HG03565 (cell line): ENCODE measurements at regions not wholly inside any gene's neighbourhood (a gene's known extent, or its start where the extent isn't known, plus 50 kb on each side); places are given as distances from the start of the nearest gene placed in this dataset.

Source experiments
- ATAC-seq: cut with Tn5 transposase; IDR thresholded peaks from one replicate; pipeline ENCODE4 v1.9.1; 2021; ENCODE audit warnings: mild to moderate bottlenecking, moderate library complexity; ENCODE audit not compliant: unreplicated experiment

GRCh38 chr5:171625646-171626045 is 160.0 kb upstream of the SMIM23 start:
- no peak for ATAC-seq

DNA sequence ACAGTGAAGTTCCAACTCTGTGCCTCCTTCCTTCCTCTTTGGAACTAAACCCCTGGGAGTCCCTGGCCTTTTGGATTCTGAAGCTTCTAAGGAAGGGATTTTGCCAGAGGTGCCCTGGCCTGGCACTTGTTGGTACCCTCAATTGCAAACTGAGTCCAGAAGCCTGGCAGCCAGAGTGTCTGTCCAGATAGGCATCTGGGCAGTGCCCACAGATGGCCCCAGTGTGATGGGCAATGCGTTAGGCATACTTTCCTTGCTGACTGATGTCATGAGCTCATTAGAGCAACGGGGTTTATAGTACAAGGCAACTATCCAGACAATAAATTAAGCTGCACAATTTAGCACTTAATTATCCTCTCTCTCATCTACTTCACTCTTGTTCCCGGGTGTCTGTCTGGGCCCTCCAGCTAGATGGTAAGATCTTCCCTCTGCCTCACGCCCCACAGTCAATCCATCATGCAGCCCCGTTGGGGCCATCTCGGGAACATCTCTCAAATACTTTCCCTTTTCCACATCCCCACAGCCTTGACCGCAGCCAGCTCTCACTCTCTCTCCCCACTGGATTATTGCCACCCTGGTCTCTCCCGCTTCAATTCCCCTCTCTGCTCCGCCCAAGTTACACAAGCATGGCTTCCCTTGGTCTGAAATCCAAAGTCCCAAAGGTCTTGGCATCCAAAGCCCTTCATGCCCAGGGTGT is 157.5 kb upstream of the SMIM23 start:
- ATAC-seq: no peak

DNA sequence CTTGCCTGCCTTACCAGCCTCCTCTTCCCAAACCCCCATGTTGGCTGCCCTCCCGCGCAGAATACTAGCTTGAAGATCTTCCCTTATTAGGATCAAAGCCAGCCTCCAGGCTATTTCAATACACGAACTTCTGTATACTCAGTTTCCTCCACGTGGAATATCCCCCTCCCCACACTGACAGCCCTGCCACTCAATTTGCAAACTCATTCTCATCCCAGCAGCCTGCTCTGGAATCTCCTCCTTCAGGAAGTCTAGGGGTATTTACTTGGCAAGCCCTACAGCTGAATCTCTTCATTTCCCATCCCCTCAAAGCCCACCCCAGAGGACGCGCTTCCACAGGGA is 157.0 kb upstream of the SMIM23 start:
- ATAC-seq: no peak

DNA sequence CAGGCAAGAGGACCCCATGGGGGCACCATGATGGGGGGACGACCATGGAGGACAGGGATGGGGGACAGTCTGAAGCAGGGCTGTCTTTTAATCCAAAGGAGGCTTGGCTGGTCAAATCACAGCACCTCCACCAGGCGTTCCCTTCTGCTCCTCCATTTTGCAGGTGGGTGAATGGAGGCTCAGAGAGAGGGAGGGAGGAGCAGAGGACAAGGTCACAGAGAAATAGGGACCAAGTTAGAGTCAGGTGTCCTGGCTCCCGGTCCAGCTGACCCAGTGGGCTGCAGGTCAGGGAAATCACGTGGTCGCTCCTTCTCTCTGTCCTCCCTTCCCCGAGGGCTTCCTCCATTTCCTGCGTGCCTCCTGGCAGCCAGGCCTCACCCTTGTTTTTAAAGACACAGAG is 156.4 kb upstream of the SMIM23 start:
- no peak for ATAC-seq

DNA sequence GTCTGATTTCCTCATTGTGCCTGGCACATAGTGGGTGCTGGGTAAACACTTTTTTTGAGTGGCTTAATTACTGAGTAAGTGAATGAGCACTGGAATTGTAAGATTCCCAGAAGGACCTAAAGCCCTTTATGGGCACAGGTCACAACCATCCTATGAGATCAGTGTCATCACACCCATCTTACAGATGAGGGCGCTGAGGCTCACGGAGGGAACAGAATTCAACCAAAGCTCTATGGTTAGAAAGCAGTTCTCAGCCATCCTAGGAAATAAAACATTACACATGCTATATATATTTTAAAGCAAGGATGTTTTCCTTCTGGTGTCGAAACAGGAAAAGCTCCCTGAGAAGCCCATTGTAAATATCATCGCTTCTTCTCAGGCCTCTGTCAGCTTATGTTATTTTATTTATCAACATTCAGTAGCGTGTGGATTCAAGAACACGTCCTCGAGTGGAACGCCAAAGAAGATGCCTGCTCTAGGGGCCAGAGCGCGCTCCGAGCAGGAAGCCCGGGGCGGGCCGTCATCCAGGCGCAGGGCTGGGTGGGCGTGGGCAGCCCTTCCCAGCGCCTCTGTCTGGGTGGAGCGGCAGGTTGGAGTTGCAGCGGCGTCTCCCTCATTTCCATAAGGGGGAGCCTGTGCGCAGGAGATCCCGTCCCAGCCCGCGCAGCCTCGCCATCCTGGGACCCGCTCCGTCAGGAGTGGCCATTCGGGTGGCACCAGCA is 155.8 kb upstream of the SMIM23 start:
- no peak for ATAC-seq

DNA sequence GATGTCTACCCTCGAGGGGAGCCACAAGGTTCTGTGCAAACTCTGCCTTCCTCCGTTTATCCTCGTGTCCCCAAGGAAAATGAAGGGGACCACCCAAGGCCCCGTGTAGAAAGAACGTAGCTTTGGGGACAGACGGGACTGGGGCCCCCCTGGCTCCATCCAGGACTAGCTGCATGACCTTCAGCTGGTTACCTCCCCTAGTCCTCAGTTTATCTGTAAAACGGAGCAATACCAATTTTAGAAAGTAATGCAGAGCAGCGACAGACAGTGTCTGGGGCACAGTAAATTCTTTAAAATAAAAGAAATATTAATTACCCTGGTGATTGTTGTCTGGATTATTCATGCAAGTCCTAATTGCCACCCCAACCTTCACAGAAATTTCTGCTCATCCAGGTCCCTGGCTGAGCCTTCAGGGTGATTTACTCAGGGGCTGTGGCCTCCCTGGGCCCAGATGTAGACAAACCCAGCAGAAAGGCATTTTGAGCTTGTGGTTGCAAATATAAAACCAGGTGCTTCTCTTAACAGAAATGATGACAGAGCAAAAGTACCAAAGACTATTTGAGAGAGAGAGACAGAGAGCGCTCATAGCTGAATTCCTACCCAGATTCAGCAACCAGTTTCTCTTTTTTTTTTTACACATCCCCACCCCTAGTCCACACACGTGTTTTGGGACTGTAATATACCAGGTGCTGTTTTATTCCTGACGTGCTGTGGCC is 155.1 kb upstream of the SMIM23 start:
- ATAC-seq: no peak

GRCh38 chr5:171632616-171633015 is 153.0 kb upstream of the SMIM23 start:
- no peak for ATAC-seq

- peak; percentile 63 for ATAC-seq
Observed at GRCh38 chr5:171633776-171634470, 151.7 kb upstream of the SMIM23 start.

DNA sequence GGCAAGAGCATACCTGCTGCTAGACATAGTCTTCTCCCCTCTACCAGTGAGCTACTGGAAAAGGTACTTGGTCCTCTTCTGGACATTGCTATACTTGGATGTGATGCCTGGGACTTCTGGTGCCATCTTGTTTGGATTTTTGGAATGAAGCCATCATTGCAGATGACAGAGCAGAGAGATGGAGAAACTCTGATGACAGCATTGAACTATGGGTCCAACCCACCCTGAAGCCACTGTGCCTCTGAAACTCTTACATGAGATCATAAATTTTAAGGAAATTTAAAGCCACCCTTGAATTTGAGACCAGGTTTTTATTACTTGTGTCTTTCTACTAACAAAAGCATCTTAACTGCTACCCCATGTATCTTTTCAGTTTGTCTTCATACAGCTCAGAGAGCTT is 151.1 kb upstream of the SMIM23 start:
- no peak for ATAC-seq

- no peak for ATAC-seq
Observed at GRCh38 chr5:171635028-171635427, 150.6 kb upstream of the SMIM23 start.

- no peak for ATAC-seq
Observed at GRCh38 chr5:171635561-171636245, 149.9 kb upstream of the SMIM23 start.

GRCh38 chr5:171637811-171638210 is 147.8 kb upstream of the SMIM23 start:
- ATAC-seq: no peak

- ATAC-seq: no peak
Observed at GRCh38 chr5:171639205-171639621, 146.4 kb upstream of the SMIM23 start.

DNA sequence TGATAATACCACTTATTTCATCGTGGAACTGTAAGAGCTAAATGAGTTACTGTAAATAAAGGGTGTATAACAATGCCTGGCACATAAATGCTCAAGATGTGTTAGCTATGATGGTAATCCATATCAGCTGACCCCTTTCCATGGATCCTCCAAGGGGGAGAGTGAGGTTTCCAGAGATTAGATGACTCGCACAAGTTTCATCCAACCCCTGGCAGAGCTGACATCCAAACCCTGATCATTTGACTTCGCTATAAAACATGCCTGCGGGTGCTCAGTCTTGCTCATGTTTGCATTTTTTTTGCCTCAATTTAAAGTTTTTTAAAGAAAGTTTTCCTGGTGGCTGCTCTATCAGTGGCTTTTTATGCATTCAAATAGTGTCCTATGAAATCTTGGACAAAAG is 145.7 kb upstream of the SMIM23 start:
- no peak for ATAC-seq

DNA sequence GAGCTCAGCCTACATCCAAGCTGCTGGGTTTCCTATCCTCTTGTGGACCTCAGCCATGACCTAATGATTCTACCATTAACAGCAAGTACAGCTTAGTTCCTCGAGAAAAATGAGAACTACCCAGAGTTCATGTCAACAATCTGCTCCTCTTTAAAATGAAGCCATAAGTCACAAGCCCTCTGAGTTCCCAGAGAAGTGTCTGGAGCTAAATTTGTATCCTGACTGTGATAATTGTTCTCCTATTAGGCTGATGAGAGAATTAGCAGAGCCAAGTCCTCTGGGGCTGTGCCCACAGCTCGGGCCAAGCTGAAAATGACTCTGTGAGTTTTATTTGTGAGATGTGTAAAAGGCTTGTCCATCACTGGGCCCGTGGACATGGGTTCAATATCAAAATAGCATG is 145.1 kb upstream of the SMIM23 start:
- ATAC-seq: no peak

DNA sequence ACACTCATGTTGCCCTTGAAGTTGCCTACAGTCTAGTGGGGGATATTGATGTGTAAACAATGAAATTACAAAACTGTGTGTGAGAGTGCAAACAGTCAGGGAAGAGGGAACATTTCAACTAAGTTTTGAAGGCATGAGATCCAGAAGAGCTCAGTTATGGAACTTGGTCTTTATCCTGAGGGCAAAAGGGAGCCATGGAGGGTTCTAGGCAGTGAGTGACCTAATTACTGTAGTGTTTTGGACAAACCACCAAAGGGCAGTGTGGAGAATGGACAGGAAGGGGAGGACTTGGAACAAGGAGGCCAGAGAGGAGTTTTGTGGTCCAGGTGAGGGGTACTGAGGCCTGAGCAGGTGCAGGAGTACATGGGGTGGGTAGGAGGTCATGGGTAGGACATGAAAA is 143.7 kb upstream of the SMIM23 start:
- ATAC-seq: no peak

DNA sequence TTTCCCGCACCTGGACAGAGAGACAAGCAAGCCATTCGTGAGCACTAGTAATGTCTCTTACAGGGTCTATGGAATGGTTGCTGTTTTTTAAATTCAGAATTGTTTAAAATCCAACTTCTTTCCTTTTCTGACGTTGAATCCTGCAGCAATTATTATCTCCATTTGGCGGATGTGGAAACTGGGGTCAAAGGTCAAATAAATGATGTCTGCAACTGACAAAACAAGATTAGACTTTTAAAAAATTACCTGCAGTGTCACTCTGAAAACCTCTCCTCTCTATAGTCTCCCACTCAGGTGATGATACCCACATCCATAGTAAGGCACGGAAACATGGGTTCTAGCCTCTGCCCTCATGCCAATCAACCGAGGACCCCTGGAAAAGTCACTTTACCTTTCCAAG is 142.7 kb upstream of the SMIM23 start:
- no peak for ATAC-seq

- no peak for ATAC-seq
Observed at GRCh38 chr5:171644536-171644935, 141.1 kb upstream of the SMIM23 start.

GRCh38 chr5:171646102-171647042 is 139.2 kb upstream of the SMIM23 start:
- ATAC-seq: no peak
